ENCODE measurements at regions not wholly inside any gene's neighbourhood (a gene's known extent, or its start where the extent isn't known, plus 50 kb on each side); places are given as distances from the start of the nearest gene placed in this dataset.
A peak's percentile ranks its signal among the peaks of the same experiment; 100 is the strongest.

GRCh38 chr11:127350476-127350875 is 349.9 kb upstream of the KIRREL3 start (continued):
- TF ChIP-seq CTCF (conservative IDR thresholded peaks at IDR 0.05; ENCODE audit: low read depth in 2 of 2): no peak

- H3K36me3 Mint-ChIP-seq (ENCODE audit: low read depth): peaks cover 12% of the 10 kb centered on the region; the same call in 2 of the 3 replicates
These were observed 345.4 kb upstream of the KIRREL3 start for GRCh38 chr11:127345819-127346459.

GRCh38 chr11:127340438-127340837 is 339.9 kb upstream of the KIRREL3 start:
- Histone ChIP-seq H3K36me3 (ENCODE audit: insufficient read depth) (no peaks in the 10 kb centered on the region), H3K27me3 (ENCODE audit: insufficient read depth) (no peaks in the 10 kb centered on the region), H3K4me2 (no peak overlapping the region), H3K27ac (ENCODE audit: low read depth) (no peak overlapping the region), H3F3A (replicated peaks; ENCODE audit: low read depth) (no peaks in the 10 kb centered on the region), H3K9me2 (ENCODE audit: insufficient read depth) (no peaks in the 10 kb centered on the region), H3K4me3 (no peak overlapping the region), H3K79me2 (replicated peaks; ENCODE audit: insufficient read depth) (no peaks in the 10 kb centered on the region), H4K20me1 (replicated peaks; ENCODE audit: insufficient read depth) (no peaks in the 10 kb centered on the region), H3K4me1 (ENCODE audit: insufficient read depth) (peaks cover 23% of the 10 kb centered on the region), H2AFZ (no peak overlapping the region)
- DNase-seq (ENCODE audit: low spot score) (no peak), ATAC-seq (no peak)
- Mint-ChIP-seq H3K9me3 (peaks cover 2% of the 10 kb centered on the region; the same call in 2 of the 3 replicates), H3K27ac (no peak overlapping the region), H3K4me3 (no peak overlapping the region), H3K4me1 (peaks cover 19% of the 10 kb centered on the region), H3K27me3 (ENCODE audit: insufficient read depth, low read depth, poor library complexity) (no peaks in the 10 kb centered on the region), H3K36me3 (ENCODE audit: low read depth) (peaks cover 2% of the 10 kb centered on the region; the same call in 1 of the 3 replicates)
- TF ChIP-seq POLR2AphosphoS5 (IDR thresholded peaks at IDR 0.05; ENCODE audit: low read depth) (no peak), NANOG (IDR thresholded peaks at IDR 0.05; ENCODE audit: borderline replicate concordance) (no peak), ZNF114 (CRISPR knock-in tag; IDR thresholded peaks at IDR 0.05) (no peak), STAT1 (IDR thresholded peaks at IDR 0.05; ENCODE audit: unreplicated experiment) (no peak), CTCF (conservative IDR thresholded peaks at IDR 0.05; ENCODE audit: low read depth in 2 of 2) (no peak), JUNB (IDR thresholded peaks at IDR 0.05; ENCODE audit: unreplicated experiment) (no peak), ZNF331 (CRISPR knock-in tag; IDR thresholded peaks at IDR 0.05; ENCODE audit: low read depth) (no peak)

More at GRCh38 chr11:127345819-127346459, 345.4 kb upstream of the KIRREL3 start:
- Histone ChIP-seq H4K20me1 (replicated peaks; ENCODE audit: insufficient read depth) (no peaks in the 10 kb centered on the region), H3K27ac (ENCODE audit: low read depth) (no peak overlapping the region), H3F3A (replicated peaks; ENCODE audit: low read depth) (no peaks in the 10 kb centered on the region), H3K79me2 (replicated peaks; ENCODE audit: insufficient read depth) (no peaks in the 10 kb centered on the region), H3K4me1 (ENCODE audit: insufficient read depth) (no peaks in the 10 kb centered on the region), H3K9me2 (ENCODE audit: insufficient read depth) (no peaks in the 10 kb centered on the region), H2AFZ (peak overlapping the region; percentile 58), H3K36me3 (ENCODE audit: insufficient read depth) (peaks cover 11% of the 10 kb centered on the region), H3K4me2 (no peak overlapping the region), H3K4me3 (no peak overlapping the region), H3K27me3 (ENCODE audit: insufficient read depth) (no peaks in the 10 kb centered on the region)
- peaks cover 25% of the 10 kb centered on the region for H3K9me3 Mint-ChIP-seq
- no peak overlapping the region; the same call in 1 of the 2 replicates for H3K27ac Mint-ChIP-seq
- TF ChIP-seq POLR2AphosphoS5 (IDR thresholded peaks at IDR 0.05; ENCODE audit: low read depth) (no peak), CTCF (conservative IDR thresholded peaks at IDR 0.05; ENCODE audit: low read depth in 2 of 2) (peak; percentile 84 to 92)
- no peak overlapping the region for H3K4me3 Mint-ChIP-seq
- H3K4me1 Mint-ChIP-seq: peaks cover 9% of the 10 kb centered on the region; the same call in 1 of the 3 replicates
- ATAC-seq (peak; percentile 52), DNase-seq (ENCODE audit: low spot score) (peak; percentile 72)
- H3K27me3 Mint-ChIP-seq (ENCODE audit: insufficient read depth, low read depth, poor library complexity): no peaks in the 10 kb centered on the region

All from GM23338 (cell line).